ENCODE measurements at regions not wholly inside any gene's neighbourhood (a gene's known extent, or its start where the extent isn't known, plus 50 kb on each side); places are given as distances from the start of the nearest gene placed in this dataset.

GRCh38 chr21:24910591-24910990 is 696.7 kb downstream of the MRPL39 start:
- TF ChIP-seq POLR2A (IDR thresholded peaks at IDR 0.05) (no peak), CTCF (IDR thresholded peaks at IDR 0.05) (no peak)
